ENCODE measurements at regions not wholly inside any gene's neighbourhood (a gene's known extent, or its start where the extent isn't known, plus 50 kb on each side); places are given as distances from the start of the nearest gene placed in this dataset.
"Not testable (repeated sequence)": the region's sequence is repeated elsewhere in the genome, so short reads cannot be mapped to it uniquely, and the experiment has no call there.

DNA sequence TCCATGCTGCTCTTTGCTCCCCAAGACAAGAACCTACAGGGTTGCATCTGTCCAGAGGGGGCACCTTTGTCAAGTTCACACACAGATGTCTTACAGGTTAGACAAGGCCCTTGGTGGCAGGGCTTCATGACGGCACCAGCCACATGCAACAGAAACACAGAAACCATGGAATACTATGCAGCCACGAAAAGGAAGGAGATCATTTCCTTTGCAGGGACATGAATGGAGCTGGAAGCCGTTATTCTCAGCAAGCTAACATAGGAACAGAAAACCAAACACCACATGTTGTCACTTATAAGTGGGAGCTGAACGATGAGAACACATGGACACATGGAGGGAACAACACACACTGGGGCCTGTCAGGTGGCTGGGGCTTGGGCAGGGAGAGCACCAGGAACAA lies 85.1 kb upstream of the NDP start:
- intact Hi-C loops (cut with DNase I; ENCODE audit: low total_unique reads) = no loop called here
- Histone ChIP-seq H3K36me3 (no peaks in the 10 kb centered on the region), H3K4me3 (no peak overlapping the region), H3K27me3 (replicated peaks in 1 of 7) (peaks cover 0 to 34% (median 0%) of the 10 kb centered on the region in 7 donors), H3K27ac (no peak overlapping the region), H3K4me1 (no peaks in the 10 kb centered on the region), H3K9me3 (no peaks in the 10 kb centered on the region)
- TF ChIP-seq, protein P1, sequence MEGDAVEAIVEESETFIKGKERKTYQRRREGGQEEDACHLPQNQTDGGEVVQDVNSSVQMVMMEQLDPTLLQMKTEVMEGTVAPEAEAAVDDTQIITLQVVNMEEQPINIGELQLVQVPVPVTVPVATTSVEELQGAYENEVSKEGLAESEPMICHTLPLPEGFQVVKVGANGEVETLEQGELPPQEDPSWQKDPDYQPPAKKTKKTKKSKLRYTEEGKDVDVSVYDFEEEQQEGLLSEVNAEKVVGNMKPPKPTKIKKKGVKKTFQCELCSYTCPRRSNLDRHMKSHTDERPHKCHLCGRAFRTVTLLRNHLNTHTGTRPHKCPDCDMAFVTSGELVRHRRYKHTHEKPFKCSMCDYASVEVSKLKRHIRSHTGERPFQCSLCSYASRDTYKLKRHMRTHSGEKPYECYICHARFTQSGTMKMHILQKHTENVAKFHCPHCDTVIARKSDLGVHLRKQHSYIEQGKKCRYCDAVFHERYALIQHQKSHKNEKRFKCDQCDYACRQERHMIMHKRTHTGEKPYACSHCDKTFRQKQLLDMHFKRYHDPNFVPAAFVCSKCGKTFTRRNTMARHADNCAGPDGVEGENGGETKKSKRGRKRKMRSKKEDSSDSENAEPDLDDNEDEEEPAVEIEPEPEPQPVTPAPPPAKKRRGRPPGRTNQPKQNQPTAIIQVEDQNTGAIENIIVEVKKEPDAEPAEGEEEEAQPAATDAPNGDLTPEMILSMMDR (IDR thresholded peaks at IDR 0.05 in 8 of 11, conservative IDR thresholded peaks at IDR 0.05 in 3 of 11) = no peak
- TF ChIP-seq POLR2AphosphoS5 (IDR thresholded peaks at IDR 0.05) (no peak), POLR2A (IDR thresholded peaks at IDR 0.05) (no peak)
- 77 to 95% (median 90%) methylated on average over 3 to 4 of the region's 4 CpGs for WGBS, 5 donors
- DNase-seq = no peak

- TF ChIP-seq, protein P1 (IDR thresholded peaks at IDR 0.05 in 8 of 11, conservative IDR thresholded peaks at IDR 0.05 in 3 of 11) = no peak
- H3K27me3 ChIP-seq (replicated peaks in 1 of 7) = peaks cover 0 to 24% (median 0%) of the 10 kb centered on the region in 7 donors
- no peak for DNase-seq
- no peaks in the 10 kb centered on the region for H3K36me3 ChIP-seq
- no peak overlapping the region for H3K4me3 ChIP-seq
- 46 to 65% (median 54%) methylated on average over 4 of the region's 4 CpGs for WGBS, 5 donors
- intact Hi-C loops (cut with DNase I; ENCODE audit: low total_unique reads) = no loop called here
- H3K4me1 ChIP-seq = no peaks in the 10 kb centered on the region
- H3K9me3 ChIP-seq = no peaks in the 10 kb centered on the region
- no peak overlapping the region for H3K27ac ChIP-seq
Measured at GRCh38 chrX:44055638-44056037, 82.4 kb upstream of the NDP start.

DNA sequence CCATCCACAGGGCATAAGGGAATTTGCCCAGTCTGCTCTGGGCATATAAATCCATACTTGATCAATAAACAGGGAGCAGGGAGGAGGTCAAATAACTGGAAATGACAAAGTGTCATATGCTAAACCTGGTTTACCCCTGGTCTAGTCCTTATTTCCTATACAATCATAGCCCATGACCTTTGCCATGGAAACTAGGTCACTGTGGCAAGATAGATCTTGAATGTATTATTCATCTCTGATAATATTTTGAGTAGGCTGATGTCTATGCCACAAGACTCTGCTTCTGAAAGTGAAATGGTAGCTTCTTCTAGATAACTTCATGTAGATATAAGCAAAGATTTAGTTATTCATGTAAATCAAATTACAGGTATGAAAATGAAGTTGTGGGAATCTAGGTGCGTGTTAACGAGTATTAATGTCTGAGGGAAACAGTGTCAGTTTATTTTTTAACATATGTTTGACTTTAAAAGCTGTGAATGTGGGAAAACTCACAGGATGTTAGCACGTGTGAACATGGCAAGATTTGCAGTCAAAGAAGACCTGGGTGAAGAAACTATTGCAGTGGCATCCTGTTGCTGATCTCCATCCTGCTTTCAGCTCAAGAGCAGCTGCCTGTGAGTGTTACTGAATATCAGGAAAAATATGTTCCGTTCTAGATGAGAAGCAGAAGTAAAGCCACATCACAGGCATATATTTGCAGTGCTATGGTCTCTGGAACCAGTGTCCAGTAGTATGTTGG lies 81.8 kb upstream of the NDP start:
- Histone ChIP-seq H3K27me3 (replicated peaks in 1 of 7) (peaks cover 0 to 24% (median 0%) of the 10 kb centered on the region in 7 donors), H3K27ac (no peak overlapping the region), H3K9me3 (no peaks in the 10 kb centered on the region), H3K4me1 (no peaks in the 10 kb centered on the region), H3K4me3 (no peak overlapping the region), H3K36me3 (no peaks in the 10 kb centered on the region)
- intact Hi-C loops (cut with DNase I; ENCODE audit: low total_unique reads) = no loop called here
- DNase-seq = no peak
- TF ChIP-seq POLR2A (IDR thresholded peaks at IDR 0.05) = no peak
- TF ChIP-seq, protein P1 (IDR thresholded peaks at IDR 0.05 in 8 of 11, conservative IDR thresholded peaks at IDR 0.05 in 3 of 11) = no peak
- TF ChIP-seq POLR2AphosphoS5 (IDR thresholded peaks at IDR 0.05) = no peak
- 45 to 60% (median 49%) methylated on average over 4 of the region's 4 CpGs for WGBS, 5 donors

- H3K27me3 ChIP-seq (replicated peaks in 1 of 7); DNase-seq; intact Hi-C loops (cut with DNase I; ENCODE audit: low total_unique reads); H3K9me3 ChIP-seq; H3K27ac ChIP-seq; H3K4me1 ChIP-seq; H3K4me3 ChIP-seq; H3K36me3 ChIP-seq: not testable (repeated sequence)
- WGBS, 5 donors = 75 to 92% (median 91%) methylated on average over 1 of the region's 1 CpG
Measured at GRCh38 chrX:44045106-44045505, 71.9 kb upstream of the NDP start.
